Neural cell (in vitro differentiated cells): ENCODE measurements at regions not wholly inside any gene's neighbourhood (a gene's known extent, or its start where the extent isn't known, plus 50 kb on each side); places are given as distances from the start of the nearest gene placed in this dataset.

Experiments used
- H2AFZ ChIP-seq: fragments of 200-600, 300-800 bp; sonication (generic), shearing (Covaris generic); 2 replicates; pipeline ENCODE4 v1.6.0; 2014; ENCODE audit warnings: low read depth, mild to moderate bottlenecking, antibody characterized with exemption, low read length, moderate library complexity
- H3F3A ChIP-seq: fragments of 200-600 bp; shearing (Covaris generic); 2 replicates; pipeline ENCODE4 v1.6.1; 2016; ENCODE audit warnings: mild to moderate bottlenecking, moderate library complexity, mixed read lengths, antibody characterized with exemption, low read length; ENCODE audit not compliant: insufficient read depth, poor library complexity, severe bottlenecking
- H3K27ac ChIP-seq: fragments of 200-600, 300-800 bp; sonication (generic), shearing (Covaris generic); 2 replicates; pipeline ENCODE4 v1.5.1; 2014; ENCODE audit warnings: mild to moderate bottlenecking, low read length, moderate library complexity
- H3K27me3 ChIP-seq: fragments of 300-800, 200-600 bp; sonication (generic), shearing (Covaris generic); 2 replicates; pipeline ENCODE4 v1.6.0; 2014; ENCODE audit warnings: mild to moderate bottlenecking, low read depth, low read length, moderate library complexity; ENCODE audit not compliant: insufficient read depth
- H3K36me3 ChIP-seq: fragments of 300-800, 200-600 bp; sonication (generic), shearing (Covaris generic); 2 replicates; pipeline ENCODE4 v1.5.1; 2014; ENCODE audit warnings: mild to moderate bottlenecking, antibody characterized with exemption, low read length, moderate library complexity; ENCODE audit not compliant: insufficient read depth
- H3K4me2 ChIP-seq: fragments of 300-800, 200-600 bp; sonication (generic), shearing (Covaris generic); 2 replicates; pipeline ENCODE4 v1.6.0; 2014; ENCODE audit warnings: mild to moderate bottlenecking, low read length
- H3K4me3 ChIP-seq: fragments of 300-800, 200-600 bp; sonication (generic), shearing (Covaris generic); 2 replicates; pipeline ENCODE4 v1.5.1; 2014; ENCODE audit warnings: mild to moderate bottlenecking, low read length, moderate library complexity
- H3K79me2 ChIP-seq: fragments of 200-600 bp; shearing (Covaris generic); replicated peaks from 2 replicates; pipeline ENCODE4 v1.6.0; 2014; ENCODE audit warnings: mild to moderate bottlenecking, low read length, moderate library complexity; ENCODE audit not compliant: insufficient read depth
- H3K9ac ChIP-seq: fragments of 300-800, 200-600 bp; sonication (generic), shearing (Covaris generic); 2 replicates; pipeline ENCODE4 v1.6.1; 2016; ENCODE audit warnings: mild to moderate bottlenecking, low read length, mixed read lengths
- H3K9me2 ChIP-seq: fragments of 200-600 bp; shearing (Covaris generic); 2 replicates; pipeline ENCODE4 v1.6.1; 2016; ENCODE audit warnings: mild to moderate bottlenecking, low read length, mixed read lengths; ENCODE audit not compliant: insufficient read depth
- H3K9me3 ChIP-seq: fragments of 200-600, 300-800 bp; sonication (generic), shearing (Covaris generic); 2 replicates; pipeline ENCODE4 v1.6.1; 2016; ENCODE audit warnings: mild to moderate bottlenecking, mixed run types, low read length, moderate library complexity, mixed read lengths
- H4K20me1 ChIP-seq: fragments of 200-600 bp; shearing (Covaris generic); 2 replicates; pipeline ENCODE4 v1.6.1; 2016; ENCODE audit warnings: mild to moderate bottlenecking, mixed run types; ENCODE audit not compliant: insufficient read depth
- CTCF ChIP-seq: fragments of 450-650 bp; IDR thresholded peaks from 2 replicates; pipeline ENCODE4 v1.5.1; 2014; ENCODE audit warnings: antibody characterized with exemption, mild to moderate bottlenecking, moderate library complexity; ENCODE audit not compliant: poor library complexity, severe bottlenecking
- EP300 ChIP-seq: fragments of 450-650 bp; conservative IDR thresholded peaks from 2 replicates; pipeline ENCODE4 v1.6.1; 2014; ENCODE audit warnings: antibody characterized with exemption, mild to moderate bottlenecking, moderate library complexity; ENCODE audit not compliant: poor library complexity, severe bottlenecking
- EZH2 ChIP-seq: fragments of 200-600, 300-800 bp; shearing (Covaris generic), sonication (generic); IDR thresholded peaks from 2 replicates; pipeline ENCODE4 v1.6.1; 2014; ENCODE audit warnings: antibody characterized with exemption, low read length, borderline replicate concordance, mild to moderate bottlenecking; ENCODE audit not compliant: insufficient read depth, poor library complexity, severe bottlenecking
- MXI1 ChIP-seq: fragments of 450-650 bp; conservative IDR thresholded peaks from 2 replicates; pipeline ENCODE4 v1.6.1; 2014; ENCODE audit warnings: antibody characterized with exemption, mild to moderate bottlenecking; ENCODE audit not compliant: poor library complexity, severe bottlenecking
- POLR2AphosphoS5 ChIP-seq: IDR thresholded peaks from 2 replicates; pipeline ENCODE4 v1.6.1; 2012
- RAD21 ChIP-seq: fragments of 450-650 bp; conservative IDR thresholded peaks from 2 replicates; pipeline ENCODE4 v1.6.1; 2014; ENCODE audit warnings: antibody characterized with exemption, mild to moderate bottlenecking, moderate library complexity
- SMC3 ChIP-seq: fragments of 450-650 bp; conservative IDR thresholded peaks from 2 replicates; pipeline ENCODE4 v1.6.1; 2014; ENCODE audit warnings: antibody characterized with exemption, mild to moderate bottlenecking, moderate library complexity; ENCODE audit not compliant: poor library complexity
- TAF1 ChIP-seq: IDR thresholded peaks from 2 replicates; pipeline ENCODE4 v1.6.1; 2012; ENCODE audit warnings: low read depth
- TF ChIP-seq, protein P1 (sequence below): IDR thresholded peaks from 2 replicates; pipeline ENCODE4 v1.6.1; 2012; ENCODE audit warnings: borderline replicate concordance

- H3K9me2 ChIP-seq = no peaks in the 10 kb centered on the region
- TF ChIP-seq SMC3 (no peak), MXI1 (no peak), CTCF (no peak), POLR2AphosphoS5 (no peak), EZH2 (no peak), RAD21 (no peak), EP300 (no peak), TAF1 (no peak)
- TF ChIP-seq, protein P1, sequence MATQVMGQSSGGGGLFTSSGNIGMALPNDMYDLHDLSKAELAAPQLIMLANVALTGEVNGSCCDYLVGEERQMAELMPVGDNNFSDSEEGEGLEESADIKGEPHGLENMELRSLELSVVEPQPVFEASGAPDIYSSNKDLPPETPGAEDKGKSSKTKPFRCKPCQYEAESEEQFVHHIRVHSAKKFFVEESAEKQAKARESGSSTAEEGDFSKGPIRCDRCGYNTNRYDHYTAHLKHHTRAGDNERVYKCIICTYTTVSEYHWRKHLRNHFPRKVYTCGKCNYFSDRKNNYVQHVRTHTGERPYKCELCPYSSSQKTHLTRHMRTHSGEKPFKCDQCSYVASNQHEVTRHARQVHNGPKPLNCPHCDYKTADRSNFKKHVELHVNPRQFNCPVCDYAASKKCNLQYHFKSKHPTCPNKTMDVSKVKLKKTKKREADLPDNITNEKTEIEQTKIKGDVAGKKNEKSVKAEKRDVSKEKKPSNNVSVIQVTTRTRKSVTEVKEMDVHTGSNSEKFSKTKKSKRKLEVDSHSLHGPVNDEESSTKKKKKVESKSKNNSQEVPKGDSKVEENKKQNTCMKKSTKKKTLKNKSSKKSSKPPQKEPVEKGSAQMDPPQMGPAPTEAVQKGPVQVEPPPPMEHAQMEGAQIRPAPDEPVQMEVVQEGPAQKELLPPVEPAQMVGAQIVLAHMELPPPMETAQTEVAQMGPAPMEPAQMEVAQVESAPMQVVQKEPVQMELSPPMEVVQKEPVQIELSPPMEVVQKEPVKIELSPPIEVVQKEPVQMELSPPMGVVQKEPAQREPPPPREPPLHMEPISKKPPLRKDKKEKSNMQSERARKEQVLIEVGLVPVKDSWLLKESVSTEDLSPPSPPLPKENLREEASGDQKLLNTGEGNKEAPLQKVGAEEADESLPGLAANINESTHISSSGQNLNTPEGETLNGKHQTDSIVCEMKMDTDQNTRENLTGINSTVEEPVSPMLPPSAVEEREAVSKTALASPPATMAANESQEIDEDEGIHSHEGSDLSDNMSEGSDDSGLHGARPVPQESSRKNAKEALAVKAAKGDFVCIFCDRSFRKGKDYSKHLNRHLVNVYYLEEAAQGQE = no peak
These were observed 96.0 kb upstream of the RAB40AL start for GRCh38 chrX:102840871-102841705.

GRCh38 chrX:102841706-102842003, 95.4 kb upstream of the RAB40AL start:
- Histone ChIP-seq H3K79me2 (no peaks in the 10 kb centered on the region), H3K9ac (no peak overlapping the region), H3K4me3 (no peak overlapping the region), H4K20me1 (no peaks in the 10 kb centered on the region), H3K27ac (no peak overlapping the region), H3F3A (no peaks in the 10 kb centered on the region), H2AFZ (no peak overlapping the region), H3K9me3 (no peaks in the 10 kb centered on the region), H3K27me3 (no peaks in the 10 kb centered on the region), H3K9me2 (no peaks in the 10 kb centered on the region), H3K36me3 (no peaks in the 10 kb centered on the region), H3K4me2 (no peak overlapping the region)
- TF ChIP-seq RAD21 (no peak), MXI1 (no peak), SMC3 (no peak)
- TF ChIP-seq, protein P1 = no peak

More at GRCh38 chrX:102840871-102841705, 96.0 kb upstream of the RAB40AL start:
- no peak overlapping the region for H3K4me3 ChIP-seq
- no peak overlapping the region for H3K9ac ChIP-seq
- no peaks in the 10 kb centered on the region for H4K20me1 ChIP-seq
- no peak overlapping the region for H3K27ac ChIP-seq
- H3K27me3 ChIP-seq = no peaks in the 10 kb centered on the region
- H3F3A ChIP-seq = no peaks in the 10 kb centered on the region
- H3K79me2 ChIP-seq = no peaks in the 10 kb centered on the region
- no peak overlapping the region for H2AFZ ChIP-seq
- no peaks in the 10 kb centered on the region for H3K9me3 ChIP-seq
- H3K36me3 ChIP-seq = no peaks in the 10 kb centered on the region
- H3K4me2 ChIP-seq = no peak overlapping the region
